AG20443 (cell line): ENCODE measurements at regions not wholly inside any gene's neighbourhood (a gene's known extent, or its start where the extent isn't known, plus 50 kb on each side); places are given as distances from the start of the nearest gene placed in this dataset.
"Not testable (repeated sequence)": the region's sequence is repeated elsewhere in the genome, so short reads cannot be mapped to it uniquely, and the experiment has no call there.

Experiments
- DNase-seq: peaks from one replicate; pipeline ENCODE4 v3.0.0; 2012; ENCODE audit warnings: low spot score, mixed read lengths

GRCh38 chr16:86888231-86889053 lies 310.1 kb downstream of the FOXL1 start:
- no peak for DNase-seq

GRCh38 chr16:86889054-86889366 lies 310.7 kb downstream of the FOXL1 start:
- not testable (repeated sequence) for DNase-seq

- DNase-seq, result no peak
These were observed 311.6 kb downstream of the FOXL1 start for GRCh38 chr16:86889974-86890373.

GRCh38 chr16:86891121-86891520 lies 312.8 kb downstream of the FOXL1 start:
- no peak for DNase-seq

- DNase-seq, result no peak
These were observed 313.3 kb downstream of the FOXL1 start for GRCh38 chr16:86891631-86892030.

GRCh38 chr16:86892509-86892908 lies 314.2 kb downstream of the FOXL1 start:
- DNase-seq, result no peak

- DNase-seq, result no peak
These were observed 315.2 kb downstream of the FOXL1 start for GRCh38 chr16:86893506-86893905.

GRCh38 chr16:86894029-86894567 lies 315.7 kb downstream of the FOXL1 start:
- no peak for DNase-seq

- no peak for DNase-seq
These were observed 316.6 kb downstream of the FOXL1 start for GRCh38 chr16:86894925-86895324.

GRCh38 chr16:86895606-86896005 lies 317.3 kb downstream of the FOXL1 start:
- no peak for DNase-seq

- DNase-seq, result no peak
These were observed 318.6 kb downstream of the FOXL1 start for GRCh38 chr16:86896976-86897375.

- no peak for DNase-seq
These were observed 319.1 kb downstream of the FOXL1 start for GRCh38 chr16:86897486-86897885.

- no peak for DNase-seq
These were observed 320.0 kb downstream of the FOXL1 start for GRCh38 chr16:86898386-86898785.

- DNase-seq, result no peak
These were observed 320.8 kb downstream of the FOXL1 start for GRCh38 chr16:86899151-86899550.

GRCh38 chr16:86899757-86900156 lies 321.4 kb downstream of the FOXL1 start:
- no peak for DNase-seq

- no peak for DNase-seq
These were observed 323.1 kb downstream of the FOXL1 start for GRCh38 chr16:86901483-86901882.

GRCh38 chr16:86902656-86903001 lies 324.3 kb downstream of the FOXL1 start:
- DNase-seq, result no peak

GRCh38 chr16:86903068-86903467 lies 324.7 kb downstream of the FOXL1 start:
- DNase-seq, result no peak

GRCh38 chr16:86905302-86905701 lies 327.0 kb downstream of the FOXL1 start:
- DNase-seq, result no peak

- DNase-seq, result no peak
These were observed 328.3 kb downstream of the FOXL1 start for GRCh38 chr16:86906623-86907022.

- DNase-seq, result no peak
These were observed 331.2 kb downstream of the FOXL1 start for GRCh38 chr16:86909359-86910160.

GRCh38 chr16:86910161-86910769 lies 331.9 kb downstream of the FOXL1 start:
- DNase-seq, result no peak

- no peak for DNase-seq
These were observed 333.1 kb downstream of the FOXL1 start for GRCh38 chr16:86911437-86911958.
